IMR-90 (cell line): ENCODE measurements at regions not wholly inside any gene's neighbourhood (a gene's known extent, or its start where the extent isn't known, plus 50 kb on each side); places are given as distances from the start of the nearest gene placed in this dataset.

Source experiments
- ATAC-seq: fragments of 200-7000 bp; cut with Tn5 transposase; 2 replicates; pipeline ENCODE4 v1.9.1; 2020; ENCODE audit warnings: low read depth, mild to moderate bottlenecking, moderate library complexity
- BruUV-seq: library from RNA; stranded (reverse); fragments of 400-500 nt; replicated peaks from 2 replicates; lab custom pipeline; 2021; lab: Mats Ljungman, UMichigan
- CTCF ChIA-PET: fragments of 300-600 bp; formaldehyde crosslinking; extraction: SDS; loops from one replicate; lab custom pipeline; 2021; ENCODE audit warnings: antibody characterized with exemption; lab: Yijun Ruan, JAX
- POLR2A ChIA-PET: fragments of 300-600 bp; sonication (Branson Sonifier 250); formaldehyde crosslinking; loops from one replicate; lab custom pipeline; 2022; ENCODE audit warnings: antibody characterized with exemption; ENCODE audit not compliant: unreplicated experiment; lab: Charles Lee
- DNase-seq: peaks from one replicate; pipeline ENCODE4 v3.0.0; 2013
- H2AFZ ChIP-seq: replicated peaks from 2 replicates; pipeline ENCODE3; 2013; ENCODE audit warnings: low read length, mild to moderate bottlenecking; ENCODE audit not compliant: poor library complexity
- H2AK5ac ChIP-seq: 2 replicates; pipeline ENCODE4 v1.6.1; 2013; ENCODE audit warnings: low read depth, low read length, inconsistent platforms
- H2AK9ac ChIP-seq: replicated peaks from 2 replicates; pipeline ENCODE3; 2013; ENCODE audit warnings: mild to moderate bottlenecking, low read depth, low read length, moderate library complexity; ENCODE audit not compliant: poor library complexity
- H2BK120ac ChIP-seq: 2 replicates; pipeline ENCODE4 v1.6.1; 2013; ENCODE audit warnings: low read depth, low read length, inconsistent platforms
- H2BK15ac ChIP-seq: 3 replicates; pipeline ENCODE4 v1.6.1; 2013; ENCODE audit warnings: low read depth, low read length, inconsistent platforms
- H2BK20ac ChIP-seq: 2 replicates; pipeline ENCODE4 v1.6.1; 2013; ENCODE audit warnings: low read depth, mild to moderate bottlenecking, inconsistent platforms, low read length, moderate library complexity
- H2BK5ac ChIP-seq: 2 replicates; pipeline ENCODE4 v1.6.1; 2013; ENCODE audit warnings: mild to moderate bottlenecking, low read depth, low read length, inconsistent platforms; ENCODE audit not compliant: poor library complexity, severe bottlenecking
- H3K14ac ChIP-seq: replicated peaks from 2 replicates; pipeline ENCODE4 v1.6.1; 2013; ENCODE audit warnings: low read depth, low read length, inconsistent platforms
- H3K18ac ChIP-seq: 2 replicates; pipeline ENCODE4 v1.6.1; 2013; ENCODE audit warnings: low read depth, low read length, control low read depth
- H3K23ac ChIP-seq: 2 replicates; pipeline ENCODE4 v1.6.1; 2013; ENCODE audit warnings: low read depth, low read length, inconsistent platforms
- H3K27ac ChIP-seq: 2 replicates; pipeline ENCODE4 v1.5.1; 2013; ENCODE audit warnings: mild to moderate bottlenecking, control low read depth, low read length; ENCODE audit not compliant: insufficient read depth
- H3K27me3 ChIP-seq: 2 replicates; pipeline ENCODE4 v1.6.1; 2013; ENCODE audit warnings: low read length; ENCODE audit not compliant: control insufficient read depth, insufficient read depth
- H3K36me3 ChIP-seq: 2 replicates; pipeline ENCODE4 v1.6.1; 2013; ENCODE audit warnings: low read length, mixed read lengths; ENCODE audit not compliant: control insufficient read depth, insufficient read depth
- H3K4ac ChIP-seq: 2 replicates; pipeline ENCODE4 v1.6.1; 2013; ENCODE audit warnings: low read depth, low read length, inconsistent platforms
- H3K4me1 ChIP-seq: 2 replicates; pipeline ENCODE4 v1.6.1; 2013; ENCODE audit warnings: low read length, mixed read lengths; ENCODE audit not compliant: control insufficient read depth, insufficient read depth
- H3K4me2 ChIP-seq: 2 replicates; pipeline ENCODE4 v1.6.1; 2013; ENCODE audit warnings: low read depth, mild to moderate bottlenecking, control low read depth, low read length, moderate library complexity
- H3K4me3 ChIP-seq: 2 replicates; pipeline ENCODE4 v1.5.1; 2013; ENCODE audit warnings: low read depth, mild to moderate bottlenecking, control low read depth, low read length, moderate library complexity; ENCODE audit not compliant: insufficient read depth
- H3K56ac ChIP-seq: 2 replicates; pipeline ENCODE4 v1.6.1; 2013; ENCODE audit warnings: low read length, inconsistent platforms; ENCODE audit not compliant: insufficient read depth; ENCODE audit errors: extremely low read depth
- H3K79me1 ChIP-seq, 2 experiments: 2 replicates each; pipeline ENCODE4 v1.6.1; 2013; ENCODE audit warnings: low read length in 2 of 2, inconsistent platforms in 1 of 2, low read depth in 1 of 2
- H3K9ac ChIP-seq: 2 replicates; pipeline ENCODE4 v1.6.1; 2013; ENCODE audit warnings: low read depth, low read length, control low read depth
- H3K9me1 ChIP-seq: 2 replicates; pipeline ENCODE4 v1.6.1; 2013; ENCODE audit warnings: low read length, inconsistent platforms; ENCODE audit not compliant: insufficient read depth
- H3K9me3 ChIP-seq: 2 replicates; pipeline ENCODE4 v1.6.1; 2013; ENCODE audit warnings: low read length; ENCODE audit not compliant: control insufficient read depth, insufficient read depth
- H4K20me1 ChIP-seq: 2 replicates; pipeline ENCODE4 v1.6.1; 2013; ENCODE audit warnings: low read length, inconsistent platforms; ENCODE audit not compliant: insufficient read depth
- H4K5ac ChIP-seq: 2 replicates; pipeline ENCODE4 v1.6.1; 2013; ENCODE audit warnings: mild to moderate bottlenecking, low read depth, low read length, control low read depth
- H4K8ac ChIP-seq, 2 experiments: 2 replicates each; pipeline ENCODE4 v1.6.1; 2013; ENCODE audit warnings: low read depth in 2 of 2, low read length in 2 of 2, control low read depth in 1 of 2, inconsistent platforms in 1 of 2
- H4K91ac ChIP-seq: 2 replicates; pipeline ENCODE4 v1.6.1; 2013; ENCODE audit warnings: low read depth, low read length, inconsistent platforms; ENCODE audit not compliant: insufficient read depth
- MAFK ChIP-seq: IDR thresholded peaks from 2 replicates; pipeline ENCODE4 v1.6.1; 2012; ENCODE audit warnings: low read depth, low read length, improper control_type of control experiment
- WGBS, 2 experiments: methylation state at CpG; one replicate each; pipeline versions ENCODE4 v1.1.5 to v1.1.7; 2013; ENCODE audit warnings: missing lambda C conversion rate in 2 of 2; ENCODE audit not compliant: insufficient read length in 1 of 2; ENCODE audit errors: extremely low coverage in 2 of 2; 5-methylcytosine and 5-hydroxymethylcytosine counted together
- dilution Hi-C: fragments of 300-500 bp; cut with HindIII; formaldehyde crosslinking; loops from one replicate; pipeline ENCODE4 v1.14.3; 2018; ENCODE audit warnings: low sequenced_read_pairs; ENCODE audit not compliant: unreplicated experiment
- in situ Hi-C: fragments of 300-500 bp; cut with MboI; formaldehyde crosslinking; loops from 3 replicates; pipeline ENCODE4 v1.14.3; 2019; ENCODE audit warnings: low sequenced_read_pairs, inconsistent platforms, mixed read lengths
- intact Hi-C: fragments of 100-400 bp; cut with micrococcal nuclease; formaldehyde crosslinking; loops from 2 replicates; pipeline ENCODE4 v1.10.0; 2022

GRCh38 chr3:28122227-28122626 lies 119.2 kb upstream of the CMC1 start:
- no peak overlapping the region for H3K4me2 ChIP-seq

More at GRCh38 chr3:28122227-28122626, 119.2 kb upstream of the CMC1 start:
- Histone ChIP-seq H3K4me1 (no peaks in the 10 kb centered on the region), H4K91ac (no peak overlapping the region), H2AK9ac (no peak overlapping the region), H4K8ac (no peak overlapping the region), H4K20me1 (no peaks in the 10 kb centered on the region), H3K9me1 (no peaks in the 10 kb centered on the region), H3K56ac (no peak overlapping the region), H3K18ac (no peak overlapping the region), H2AFZ (no peak overlapping the region), H2BK20ac (no peak overlapping the region), H3K14ac (no peak overlapping the region), H2BK120ac (no peak overlapping the region), H3K9me3 (no peaks in the 10 kb centered on the region), H3K23ac (no peak overlapping the region), H2BK5ac (no peak overlapping the region), H3K27me3 (no peaks in the 10 kb centered on the region), H3K9ac (no peak overlapping the region), H3K4me3 (no peak overlapping the region), H2AK5ac (no peak overlapping the region), H4K5ac (no peak overlapping the region), H3K4ac (no peak overlapping the region), H2BK15ac (no peak overlapping the region), H3K27ac (no peak overlapping the region), H3K36me3 (no peaks in the 10 kb centered on the region), H3K79me1 (no peaks in the 10 kb centered on the region)
- intact Hi-C loops (no loop called here), in situ Hi-C loops (no loop called here), dilution Hi-C loops (no loop called here)
- ATAC-seq: no peak
- no peak for TF ChIP-seq MAFK
- DNase-seq: no peak
- POLR2A ChIA-PET: no interaction called here
- BruUV-seq: no TSS peak
- CTCF ChIA-PET: no interaction called here
- no CpG with 5 or more reads among the region's 4 CpGs for WGBS, 2 experiments
